OCI-LY1 (cell line): ENCODE measurements at regions not wholly inside any gene's neighbourhood (a gene's known extent, or its start where the extent isn't known, plus 50 kb on each side); places are given as distances from the start of the nearest gene placed in this dataset.

ENCODE experiments used
- H2AFZ ChIP-seq: fragments of 200-600 bp; sonication (generic), shearing (Covaris generic); 2 replicates; pipeline ENCODE4 v1.6.0; 2014; ENCODE audit warnings: antibody characterized with exemption, mild to moderate bottlenecking, low read length
- H3F3A ChIP-seq: fragments of 200-600 bp; sonication (generic), shearing (Covaris generic); 2 replicates; pipeline ENCODE4 v1.6.0; 2014; ENCODE audit warnings: mild to moderate bottlenecking, antibody characterized with exemption, low read length, moderate library complexity; ENCODE audit not compliant: insufficient read depth
- H3K27ac ChIP-seq: fragments of 200-600 bp; sonication (generic); 2 replicates; pipeline ENCODE4 v1.5.1; 2014; ENCODE audit warnings: low read length, mixed run types, mild to moderate bottlenecking, low read depth; ENCODE audit not compliant: poor library complexity, severe bottlenecking
- H3K27me3 ChIP-seq: fragments of 200-600 bp; sonication (generic); 2 replicates; pipeline ENCODE4 v1.6.0; 2014; ENCODE audit warnings: antibody characterized with exemption, mild to moderate bottlenecking, low read length, moderate library complexity; ENCODE audit not compliant: insufficient read depth
- H3K36me3 ChIP-seq: fragments of 200-600 bp; sonication (generic); 2 replicates; pipeline ENCODE4 v1.6.1; 2014; ENCODE audit warnings: mild to moderate bottlenecking, antibody characterized with exemption, low read length, moderate library complexity, mixed read lengths; ENCODE audit not compliant: insufficient read depth
- H3K4me1 ChIP-seq: fragments of 200-600 bp; sonication (generic); 2 replicates; pipeline ENCODE4 v1.5.1; 2014; ENCODE audit warnings: mild to moderate bottlenecking, low read length, moderate library complexity; ENCODE audit not compliant: insufficient read depth, severe bottlenecking
- H3K4me2 ChIP-seq: fragments of 200-600 bp; sonication (generic), shearing (Covaris generic); 2 replicates; pipeline ENCODE4 v1.6.1; 2014; ENCODE audit warnings: low read length
- H3K4me3 ChIP-seq: fragments of 200-600 bp; sonication (generic); 2 replicates; pipeline ENCODE4 v1.5.1; 2014; ENCODE audit warnings: low read length, low read depth, mild to moderate bottlenecking, mixed read lengths; ENCODE audit not compliant: poor library complexity, severe bottlenecking
- H3K79me2 ChIP-seq: fragments of 200-600 bp; shearing (Covaris generic); 2 replicates; pipeline ENCODE4 v1.6.1; 2016; ENCODE audit warnings: mixed run types, low read length, mixed read lengths; ENCODE audit not compliant: insufficient read depth
- H3K9ac ChIP-seq: fragments of 200-600 bp; sonication (generic), shearing (Covaris generic); 2 replicates; pipeline ENCODE4 v1.6.1; 2014; ENCODE audit warnings: mild to moderate bottlenecking, low read length, mixed read lengths
- H3K9me2 ChIP-seq: fragments of 200-600 bp; sonication (generic), shearing (Covaris generic); 2 replicates; pipeline ENCODE4 v1.6.1; 2014; ENCODE audit warnings: low read depth, mild to moderate bottlenecking, low read length, mixed read lengths
- H3K9me3 ChIP-seq: fragments of 200-600 bp; shearing (Covaris generic); 2 replicates; pipeline ENCODE4 v1.6.1; 2014; ENCODE audit warnings: low read length, mixed read lengths
- H4K20me1 ChIP-seq: fragments of 200-600 bp; sonication (generic), shearing (Covaris generic); 2 replicates; pipeline ENCODE4 v1.6.0; 2016; ENCODE audit warnings: mild to moderate bottlenecking, low read length; ENCODE audit not compliant: insufficient read depth
- EZH2 ChIP-seq: fragments of 200-600 bp; sonication (generic), shearing (Covaris generic); IDR thresholded peaks from 2 replicates; pipeline ENCODE4 v1.8.0; 2017; ENCODE audit warnings: borderline replicate concordance, mixed run types, mild to moderate bottlenecking, antibody characterized with exemption, low read length, moderate library complexity, mixed read lengths
- TF ChIP-seq, protein P1 (sequence below): fragments of 200-600 bp; sonication (generic), shearing (Covaris generic); IDR thresholded peaks from 2 replicates; pipeline ENCODE4 v1.5.1; 2017; ENCODE audit warnings: mild to moderate bottlenecking, antibody characterized with exemption, low read length, moderate library complexity, mixed read lengths

DNA sequence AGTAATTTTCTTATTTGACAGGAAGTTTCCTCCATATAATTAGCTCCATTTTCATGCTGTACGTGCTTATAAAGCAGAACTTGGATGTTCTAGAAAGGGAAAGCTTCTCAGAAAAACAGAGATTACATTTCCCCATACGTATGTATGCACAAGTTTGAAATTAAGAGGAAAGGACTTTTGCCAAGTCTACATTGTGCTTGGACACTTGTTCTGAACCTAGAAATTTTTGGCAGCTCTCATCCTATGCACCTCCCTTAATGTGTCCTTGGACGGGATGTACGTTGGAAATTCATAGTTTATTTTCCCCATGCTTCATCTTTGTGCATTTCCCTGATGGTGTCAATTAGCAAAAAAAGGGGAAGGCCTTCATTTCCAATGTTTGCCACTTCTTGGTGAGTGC, 322.7 kb downstream of the BLID start:
- H3K27me3 ChIP-seq = no peaks in the 10 kb centered on the region
- no peak overlapping the region for H3K4me3 ChIP-seq
- H3K9ac ChIP-seq = no peak overlapping the region
- no peak overlapping the region for H3K27ac ChIP-seq
- H3K9me3 ChIP-seq = no peaks in the 10 kb centered on the region
- no peaks in the 10 kb centered on the region for H3K4me1 ChIP-seq
- H4K20me1 ChIP-seq = no peaks in the 10 kb centered on the region
- no peaks in the 10 kb centered on the region for H3K36me3 ChIP-seq
- no peaks in the 10 kb centered on the region for H3K9me2 ChIP-seq
- no peaks in the 10 kb centered on the region for H3F3A ChIP-seq
- TF ChIP-seq EZH2 = no peak
- TF ChIP-seq, protein P1, sequence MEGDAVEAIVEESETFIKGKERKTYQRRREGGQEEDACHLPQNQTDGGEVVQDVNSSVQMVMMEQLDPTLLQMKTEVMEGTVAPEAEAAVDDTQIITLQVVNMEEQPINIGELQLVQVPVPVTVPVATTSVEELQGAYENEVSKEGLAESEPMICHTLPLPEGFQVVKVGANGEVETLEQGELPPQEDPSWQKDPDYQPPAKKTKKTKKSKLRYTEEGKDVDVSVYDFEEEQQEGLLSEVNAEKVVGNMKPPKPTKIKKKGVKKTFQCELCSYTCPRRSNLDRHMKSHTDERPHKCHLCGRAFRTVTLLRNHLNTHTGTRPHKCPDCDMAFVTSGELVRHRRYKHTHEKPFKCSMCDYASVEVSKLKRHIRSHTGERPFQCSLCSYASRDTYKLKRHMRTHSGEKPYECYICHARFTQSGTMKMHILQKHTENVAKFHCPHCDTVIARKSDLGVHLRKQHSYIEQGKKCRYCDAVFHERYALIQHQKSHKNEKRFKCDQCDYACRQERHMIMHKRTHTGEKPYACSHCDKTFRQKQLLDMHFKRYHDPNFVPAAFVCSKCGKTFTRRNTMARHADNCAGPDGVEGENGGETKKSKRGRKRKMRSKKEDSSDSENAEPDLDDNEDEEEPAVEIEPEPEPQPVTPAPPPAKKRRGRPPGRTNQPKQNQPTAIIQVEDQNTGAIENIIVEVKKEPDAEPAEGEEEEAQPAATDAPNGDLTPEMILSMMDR = no peak
- no peak overlapping the region for H2AFZ ChIP-seq
- no peak overlapping the region for H3K4me2 ChIP-seq
- H3K79me2 ChIP-seq = no peaks in the 10 kb centered on the region

DNA sequence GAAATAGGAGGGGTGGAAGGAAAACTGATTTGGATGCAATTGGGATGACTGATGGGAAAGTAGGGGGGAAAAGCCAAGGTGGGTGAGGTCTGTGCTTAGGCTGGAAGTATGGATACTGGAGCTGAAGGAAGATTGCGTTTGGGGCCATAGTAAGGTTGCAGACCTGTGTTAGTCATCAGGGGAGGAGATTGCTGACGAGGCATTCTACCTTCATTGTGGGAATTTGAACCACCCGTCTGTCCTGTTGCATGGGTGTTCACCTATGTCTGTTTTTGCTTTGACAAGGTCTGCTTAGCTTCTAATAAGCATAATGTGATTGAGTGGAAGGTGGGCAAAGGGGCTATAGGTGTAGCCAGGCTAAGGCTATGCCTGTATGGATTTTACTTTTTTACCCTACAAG, 323.8 kb downstream of the BLID start:
- TF ChIP-seq, protein P1 = no peak
- TF ChIP-seq EZH2 = no peak
- H3K36me3 ChIP-seq = no peaks in the 10 kb centered on the region
- H3K9me3 ChIP-seq = no peaks in the 10 kb centered on the region
- no peak overlapping the region for H3K4me3 ChIP-seq
- no peak overlapping the region for H3K9ac ChIP-seq
- H2AFZ ChIP-seq = no peak overlapping the region
- H3K27me3 ChIP-seq = no peaks in the 10 kb centered on the region
- H3F3A ChIP-seq = no peaks in the 10 kb centered on the region
- no peak overlapping the region for H3K27ac ChIP-seq
- H4K20me1 ChIP-seq = no peaks in the 10 kb centered on the region
- no peaks in the 10 kb centered on the region for H3K4me1 ChIP-seq
- no peaks in the 10 kb centered on the region for H3K79me2 ChIP-seq
- H3K9me2 ChIP-seq = no peaks in the 10 kb centered on the region
- H3K4me2 ChIP-seq = no peak overlapping the region

DNA sequence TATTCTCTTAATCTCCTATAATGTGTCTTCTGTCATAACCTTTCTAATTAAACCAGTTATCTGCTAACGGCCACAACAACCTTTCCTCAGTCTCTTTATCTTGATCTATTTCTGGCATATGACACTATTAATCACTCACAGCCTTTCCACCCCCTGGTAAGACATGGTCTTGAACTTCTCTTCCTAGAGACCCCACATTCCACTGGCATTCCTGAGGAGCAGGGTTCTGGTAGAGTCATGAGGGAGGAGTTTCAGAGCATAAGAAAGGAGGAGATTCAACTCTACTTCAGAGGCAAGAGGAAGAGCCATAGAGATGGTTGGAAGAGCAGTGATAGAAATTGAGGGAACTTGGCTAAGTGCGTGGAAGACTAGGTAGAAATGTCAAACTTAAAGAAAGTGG, 325.6 kb downstream of the BLID start:
- no peaks in the 10 kb centered on the region for H3K36me3 ChIP-seq
- no peak overlapping the region for H3K27ac ChIP-seq
- no peak overlapping the region for H3K4me2 ChIP-seq
- H3K9me3 ChIP-seq = no peaks in the 10 kb centered on the region
- H3F3A ChIP-seq = no peaks in the 10 kb centered on the region
- no peaks in the 10 kb centered on the region for H4K20me1 ChIP-seq
- no peaks in the 10 kb centered on the region for H3K9me2 ChIP-seq
- no peak overlapping the region for H2AFZ ChIP-seq
- no peaks in the 10 kb centered on the region for H3K27me3 ChIP-seq
- no peak overlapping the region for H3K4me3 ChIP-seq
- no peak for TF ChIP-seq EZH2
- TF ChIP-seq, protein P1 = no peak
- H3K79me2 ChIP-seq = no peaks in the 10 kb centered on the region
- no peaks in the 10 kb centered on the region for H3K4me1 ChIP-seq
- H3K9ac ChIP-seq = no peak overlapping the region
